ENCODE measurements at regions not wholly inside any gene's neighbourhood (a gene's known extent, or its start where the extent isn't known, plus 50 kb on each side); places are given as distances from the start of the nearest gene placed in this dataset.

DNA sequence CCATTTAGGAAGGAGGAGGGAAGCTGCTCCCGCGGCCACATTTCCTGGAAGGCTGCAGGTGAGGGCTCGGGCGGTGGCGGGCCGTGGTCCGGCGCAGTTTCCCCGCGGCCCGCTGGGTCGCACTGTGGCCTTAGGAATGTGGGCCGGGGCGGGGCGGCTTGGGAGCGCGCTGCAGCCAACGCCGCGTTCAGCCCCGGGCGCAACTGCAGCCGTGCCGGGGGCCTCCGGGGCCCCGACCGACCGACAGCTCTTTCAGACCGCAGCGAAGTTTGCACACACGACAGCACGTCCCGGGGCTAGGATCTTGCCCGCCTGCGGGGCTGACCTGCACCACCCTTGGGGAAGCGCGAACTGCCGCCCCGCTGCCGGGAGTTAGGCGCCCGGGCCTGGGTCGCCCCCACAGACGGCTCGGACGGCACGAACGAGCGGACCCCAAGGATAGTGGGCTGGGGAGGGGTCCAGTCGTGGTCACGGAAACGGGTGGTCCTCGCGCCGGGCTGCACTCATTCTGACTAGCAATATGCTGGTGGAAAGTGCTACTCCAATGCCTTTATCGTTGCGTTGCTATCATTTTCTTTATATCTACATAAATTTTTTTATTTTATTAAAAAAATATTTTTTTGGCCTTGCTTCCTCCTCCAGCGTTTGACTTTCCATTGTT lies 69.9 kb upstream of the DLX2 start:
- TF ChIP-seq, protein P1, sequence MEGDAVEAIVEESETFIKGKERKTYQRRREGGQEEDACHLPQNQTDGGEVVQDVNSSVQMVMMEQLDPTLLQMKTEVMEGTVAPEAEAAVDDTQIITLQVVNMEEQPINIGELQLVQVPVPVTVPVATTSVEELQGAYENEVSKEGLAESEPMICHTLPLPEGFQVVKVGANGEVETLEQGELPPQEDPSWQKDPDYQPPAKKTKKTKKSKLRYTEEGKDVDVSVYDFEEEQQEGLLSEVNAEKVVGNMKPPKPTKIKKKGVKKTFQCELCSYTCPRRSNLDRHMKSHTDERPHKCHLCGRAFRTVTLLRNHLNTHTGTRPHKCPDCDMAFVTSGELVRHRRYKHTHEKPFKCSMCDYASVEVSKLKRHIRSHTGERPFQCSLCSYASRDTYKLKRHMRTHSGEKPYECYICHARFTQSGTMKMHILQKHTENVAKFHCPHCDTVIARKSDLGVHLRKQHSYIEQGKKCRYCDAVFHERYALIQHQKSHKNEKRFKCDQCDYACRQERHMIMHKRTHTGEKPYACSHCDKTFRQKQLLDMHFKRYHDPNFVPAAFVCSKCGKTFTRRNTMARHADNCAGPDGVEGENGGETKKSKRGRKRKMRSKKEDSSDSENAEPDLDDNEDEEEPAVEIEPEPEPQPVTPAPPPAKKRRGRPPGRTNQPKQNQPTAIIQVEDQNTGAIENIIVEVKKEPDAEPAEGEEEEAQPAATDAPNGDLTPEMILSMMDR (conservative IDR thresholded peaks at IDR 0.05; ENCODE audit: low read depth, low read length) = peak; percentile 73
- no peak for TF ChIP-seq EZH2 (IDR thresholded peaks at IDR 0.05; ENCODE audit: borderline replicate concordance, low read depth, low read length, poor library complexity, severe bottlenecking)
